ENCODE measurements at regions not wholly inside any gene's neighbourhood (a gene's known extent, or its start where the extent isn't known, plus 50 kb on each side); places are given as distances from the start of the nearest gene placed in this dataset.
A peak's percentile ranks its signal among the peaks of the same experiment; 100 is the strongest.

- no peak for TF ChIP-seq CTCF (IDR thresholded peaks at IDR 0.05)
- ATAC-seq = peak; percentile 40
- Histone ChIP-seq H3K9me3 (no peaks in the 10 kb centered on the region), H3K4me3 (no peak overlapping the region), H3K36me3 (ENCODE audit: low read depth) (no peaks in the 10 kb centered on the region), H3K4me1 (ENCODE audit: low read depth) (no peaks in the 10 kb centered on the region)
- intact Hi-C loops (cut with DNase I, micrococcal nuclease) = no loop called here
- DNase-seq = no peak
Measured at GRCh38 chr2:3001615-3002560, 375.7 kb downstream of the EIPR1 start.

DNA sequence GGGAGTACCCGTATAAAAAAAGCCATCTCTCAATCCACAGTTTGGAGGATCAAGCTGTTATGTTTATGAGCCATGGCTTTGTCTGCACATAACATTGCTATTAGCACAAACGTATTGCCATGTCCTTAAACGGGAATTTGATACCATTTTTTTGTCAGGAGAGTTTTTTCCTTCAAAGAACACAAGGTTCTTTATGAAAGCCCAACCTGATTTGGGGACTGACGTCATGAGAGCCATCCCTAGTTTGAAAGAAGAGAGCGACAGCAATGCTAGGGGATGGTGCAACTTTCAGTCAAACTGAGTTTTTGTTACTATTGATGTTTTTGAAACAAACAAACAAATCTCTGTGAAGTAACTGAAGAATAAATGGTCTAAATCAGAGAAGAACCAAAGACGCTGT, 376.6 kb downstream of the EIPR1 start:
- DNase-seq (no peak), ATAC-seq (no peak)
- Histone ChIP-seq H3K9me3 (no peaks in the 10 kb centered on the region), H3K36me3 (ENCODE audit: low read depth) (no peaks in the 10 kb centered on the region), H3K4me1 (ENCODE audit: low read depth) (no peaks in the 10 kb centered on the region), H3K4me3 (no peak overlapping the region)
- intact Hi-C loops (cut with DNase I, micrococcal nuclease) = no loop called here
- no peak for TF ChIP-seq CTCF (IDR thresholded peaks at IDR 0.05)

DNA sequence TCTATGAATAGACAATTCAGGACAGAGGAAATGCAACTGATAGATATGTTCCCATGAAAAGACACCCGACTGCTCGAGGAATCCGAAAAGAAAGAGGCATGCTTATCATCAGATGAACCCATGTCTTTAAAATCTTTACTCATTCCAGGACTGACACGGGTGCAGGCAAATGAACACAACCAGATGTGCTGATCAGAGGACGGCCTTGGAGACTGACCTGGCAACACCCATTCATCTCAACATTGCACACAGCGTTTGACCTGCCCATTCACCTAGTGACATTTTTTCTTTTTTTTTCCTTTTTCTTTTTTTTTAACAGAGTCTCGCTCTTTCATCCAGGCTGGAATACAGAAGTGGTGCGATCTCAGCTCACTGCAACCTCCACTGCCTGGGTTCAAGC, 377.5 kb downstream of the EIPR1 start:
- no peak overlapping the region for H3K4me3 ChIP-seq
- TF ChIP-seq CTCF (IDR thresholded peaks at IDR 0.05) = no peak
- no peaks in the 10 kb centered on the region for H3K4me1 ChIP-seq (ENCODE audit: low read depth)
- H3K36me3 ChIP-seq (ENCODE audit: low read depth) = no peaks in the 10 kb centered on the region
- H3K9me3 ChIP-seq = no peaks in the 10 kb centered on the region
- intact Hi-C loops (cut with DNase I, micrococcal nuclease) = no loop called here
- DNase-seq (no peak), ATAC-seq (no peak)

- H3K4me3 ChIP-seq = no peak overlapping the region
- intact Hi-C loops (cut with DNase I, micrococcal nuclease) = no loop called here
- no peaks in the 10 kb centered on the region for H3K9me3 ChIP-seq
- H3K36me3 ChIP-seq (ENCODE audit: low read depth) = no peaks in the 10 kb centered on the region
- DNase-seq = no peak
- H3K4me1 ChIP-seq (ENCODE audit: low read depth) = no peaks in the 10 kb centered on the region
- ATAC-seq = no peak
- TF ChIP-seq CTCF (IDR thresholded peaks at IDR 0.05) = no peak
Measured at GRCh38 chr2:2998971-2999370, 378.6 kb downstream of the EIPR1 start.

GRCh38 chr2:2993172-2993692, 384.4 kb downstream of the EIPR1 start:
- ATAC-seq = no peak
- intact Hi-C loops (cut with DNase I, micrococcal nuclease) = no loop called here
- no peaks in the 10 kb centered on the region for H3K36me3 ChIP-seq (ENCODE audit: low read depth)
- no peaks in the 10 kb centered on the region for H3K4me1 ChIP-seq (ENCODE audit: low read depth)
- no peaks in the 10 kb centered on the region for H3K9me3 ChIP-seq
- TF ChIP-seq CTCF (IDR thresholded peaks at IDR 0.05) = no peak
- no peak overlapping the region for H3K4me3 ChIP-seq
- DNase-seq = no peak

Measured in mucosa of descending colon (tissue), 3 donors.